IMR-90 (cell line): ENCODE measurements at regions not wholly inside any gene's neighbourhood (a gene's known extent, or its start where the extent isn't known, plus 50 kb on each side); places are given as distances from the start of the nearest gene placed in this dataset.

Experiments used
- ATAC-seq: fragments of 200-7000 bp; cut with Tn5 transposase; 2 replicates; pipeline ENCODE4 v1.9.1; 2020; ENCODE audit warnings: low read depth, mild to moderate bottlenecking, moderate library complexity
- BruUV-seq: library from RNA; stranded (reverse); fragments of 400-500 nt; replicated peaks from 2 replicates; lab custom pipeline; 2021; lab: Mats Ljungman, UMichigan
- CTCF ChIA-PET: fragments of 300-600 bp; formaldehyde crosslinking; extraction: SDS; loops from one replicate; lab custom pipeline; 2021; ENCODE audit warnings: antibody characterized with exemption; lab: Yijun Ruan, JAX
- POLR2A ChIA-PET: fragments of 300-600 bp; sonication (Branson Sonifier 250); formaldehyde crosslinking; loops from one replicate; lab custom pipeline; 2022; ENCODE audit warnings: antibody characterized with exemption; ENCODE audit not compliant: unreplicated experiment; lab: Charles Lee
- DNase-seq: peaks from one replicate; pipeline ENCODE4 v3.0.0; 2013
- H2AFZ ChIP-seq: replicated peaks from 2 replicates; pipeline ENCODE3; 2013; ENCODE audit warnings: low read length, mild to moderate bottlenecking; ENCODE audit not compliant: poor library complexity
- H2AK5ac ChIP-seq: 2 replicates; pipeline ENCODE4 v1.6.1; 2013; ENCODE audit warnings: low read depth, low read length, inconsistent platforms
- H2AK9ac ChIP-seq: replicated peaks from 2 replicates; pipeline ENCODE3; 2013; ENCODE audit warnings: mild to moderate bottlenecking, low read depth, low read length, moderate library complexity; ENCODE audit not compliant: poor library complexity
- H2BK120ac ChIP-seq: 2 replicates; pipeline ENCODE4 v1.6.1; 2013; ENCODE audit warnings: low read depth, low read length, inconsistent platforms
- H2BK15ac ChIP-seq: 3 replicates; pipeline ENCODE4 v1.6.1; 2013; ENCODE audit warnings: low read depth, low read length, inconsistent platforms
- H2BK20ac ChIP-seq: 2 replicates; pipeline ENCODE4 v1.6.1; 2013; ENCODE audit warnings: low read depth, mild to moderate bottlenecking, inconsistent platforms, low read length, moderate library complexity
- H2BK5ac ChIP-seq: 2 replicates; pipeline ENCODE4 v1.6.1; 2013; ENCODE audit warnings: mild to moderate bottlenecking, low read depth, low read length, inconsistent platforms; ENCODE audit not compliant: poor library complexity, severe bottlenecking
- H3K14ac ChIP-seq: replicated peaks from 2 replicates; pipeline ENCODE4 v1.6.1; 2013; ENCODE audit warnings: low read depth, low read length, inconsistent platforms
- H3K18ac ChIP-seq: 2 replicates; pipeline ENCODE4 v1.6.1; 2013; ENCODE audit warnings: low read depth, low read length, control low read depth
- H3K23ac ChIP-seq: 2 replicates; pipeline ENCODE4 v1.6.1; 2013; ENCODE audit warnings: low read depth, low read length, inconsistent platforms
- H3K27ac ChIP-seq: 2 replicates; pipeline ENCODE4 v1.5.1; 2013; ENCODE audit warnings: mild to moderate bottlenecking, control low read depth, low read length; ENCODE audit not compliant: insufficient read depth
- H3K27me3 ChIP-seq: 2 replicates; pipeline ENCODE4 v1.6.1; 2013; ENCODE audit warnings: low read length; ENCODE audit not compliant: control insufficient read depth, insufficient read depth
- H3K36me3 ChIP-seq: 2 replicates; pipeline ENCODE4 v1.6.1; 2013; ENCODE audit warnings: low read length, mixed read lengths; ENCODE audit not compliant: control insufficient read depth, insufficient read depth
- H3K4ac ChIP-seq: 2 replicates; pipeline ENCODE4 v1.6.1; 2013; ENCODE audit warnings: low read depth, low read length, inconsistent platforms
- H3K4me1 ChIP-seq: 2 replicates; pipeline ENCODE4 v1.6.1; 2013; ENCODE audit warnings: low read length, mixed read lengths; ENCODE audit not compliant: control insufficient read depth, insufficient read depth
- H3K4me2 ChIP-seq: 2 replicates; pipeline ENCODE4 v1.6.1; 2013; ENCODE audit warnings: low read depth, mild to moderate bottlenecking, control low read depth, low read length, moderate library complexity
- H3K4me3 ChIP-seq: 2 replicates; pipeline ENCODE4 v1.5.1; 2013; ENCODE audit warnings: low read depth, mild to moderate bottlenecking, control low read depth, low read length, moderate library complexity; ENCODE audit not compliant: insufficient read depth
- H3K56ac ChIP-seq: 2 replicates; pipeline ENCODE4 v1.6.1; 2013; ENCODE audit warnings: low read length, inconsistent platforms; ENCODE audit not compliant: insufficient read depth; ENCODE audit errors: extremely low read depth
- H3K79me1 ChIP-seq, 2 experiments: 2 replicates each; pipeline ENCODE4 v1.6.1; 2013; ENCODE audit warnings: low read length in 2 of 2, inconsistent platforms in 1 of 2, low read depth in 1 of 2
- H3K9ac ChIP-seq: 2 replicates; pipeline ENCODE4 v1.6.1; 2013; ENCODE audit warnings: low read depth, low read length, control low read depth
- H3K9me1 ChIP-seq: 2 replicates; pipeline ENCODE4 v1.6.1; 2013; ENCODE audit warnings: low read length, inconsistent platforms; ENCODE audit not compliant: insufficient read depth
- H3K9me3 ChIP-seq: 2 replicates; pipeline ENCODE4 v1.6.1; 2013; ENCODE audit warnings: low read length; ENCODE audit not compliant: control insufficient read depth, insufficient read depth
- H4K20me1 ChIP-seq: 2 replicates; pipeline ENCODE4 v1.6.1; 2013; ENCODE audit warnings: low read length, inconsistent platforms; ENCODE audit not compliant: insufficient read depth
- H4K5ac ChIP-seq: 2 replicates; pipeline ENCODE4 v1.6.1; 2013; ENCODE audit warnings: mild to moderate bottlenecking, low read depth, low read length, control low read depth
- H4K8ac ChIP-seq, 2 experiments: 2 replicates each; pipeline ENCODE4 v1.6.1; 2013; ENCODE audit warnings: low read depth in 2 of 2, low read length in 2 of 2, control low read depth in 1 of 2, inconsistent platforms in 1 of 2
- H4K91ac ChIP-seq: 2 replicates; pipeline ENCODE4 v1.6.1; 2013; ENCODE audit warnings: low read depth, low read length, inconsistent platforms; ENCODE audit not compliant: insufficient read depth
- CEBPB ChIP-seq: IDR thresholded peaks from 2 replicates; pipeline ENCODE4 v1.6.1; 2012; ENCODE audit warnings: low read depth, low read length, improper control_type of control experiment
- CHD1 ChIP-seq: IDR thresholded peaks from 2 replicates; pipeline ENCODE4 v1.6.1; 2012; ENCODE audit warnings: low read depth, low read length, improper control_type of control experiment
- CTCF ChIP-seq: conservative IDR thresholded peaks from 2 replicates; pipeline ENCODE4 v1.5.1; 2012; ENCODE audit warnings: mild to moderate bottlenecking, low read depth, low read length, improper control_type of control experiment
- ELK1 ChIP-seq: fragments of 150-350 bp; IDR thresholded peaks from 2 replicates; pipeline ENCODE4 v1.6.1; 2016; ENCODE audit warnings: low read depth, mild to moderate bottlenecking, low read length, moderate library complexity, borderline replicate concordance
- MAZ ChIP-seq: IDR thresholded peaks from 2 replicates; pipeline ENCODE4 v1.6.1; 2012; ENCODE audit warnings: low read depth, mild to moderate bottlenecking, low read length, improper control_type of control experiment, moderate library complexity, borderline replicate concordance
- POLR2A ChIP-seq: IDR thresholded peaks from 2 replicates; pipeline ENCODE4 v1.6.1; 2012; ENCODE audit warnings: mild to moderate bottlenecking, low read depth, low read length
- RCOR1 ChIP-seq: IDR thresholded peaks from 2 replicates; pipeline ENCODE4 v1.6.1; 2012; ENCODE audit warnings: mild to moderate bottlenecking, low read length, improper control_type of control experiment; ENCODE audit not compliant: insufficient replicate concordance
- RFX5 ChIP-seq: IDR thresholded peaks from 2 replicates; pipeline ENCODE4 v1.8.0; 2012; ENCODE audit warnings: low read depth, mild to moderate bottlenecking, low read length, moderate library complexity
- SMC3 ChIP-seq: fragments of 150-350 bp; IDR thresholded peaks from 2 replicates; pipeline ENCODE4 v1.6.1; 2016; ENCODE audit warnings: low read depth, mild to moderate bottlenecking, antibody characterized with exemption, low read length, moderate library complexity
- WGBS, 2 experiments: methylation state at CpG; one replicate each; pipeline versions ENCODE4 v1.1.5 to v1.1.7; 2013; ENCODE audit warnings: missing lambda C conversion rate in 2 of 2; ENCODE audit not compliant: insufficient read length in 1 of 2; ENCODE audit errors: extremely low coverage in 2 of 2; 5-methylcytosine and 5-hydroxymethylcytosine counted together
- dilution Hi-C: fragments of 300-500 bp; cut with HindIII; formaldehyde crosslinking; loops from one replicate; pipeline ENCODE4 v1.14.3; 2018; ENCODE audit warnings: low sequenced_read_pairs; ENCODE audit not compliant: unreplicated experiment
- in situ Hi-C: fragments of 300-500 bp; cut with MboI; formaldehyde crosslinking; loops from 3 replicates; pipeline ENCODE4 v1.14.3; 2019; ENCODE audit warnings: low sequenced_read_pairs, inconsistent platforms, mixed read lengths
- intact Hi-C: fragments of 100-400 bp; cut with micrococcal nuclease; formaldehyde crosslinking; loops from 2 replicates; pipeline ENCODE4 v1.10.0; 2022
- TF ChIP-seq, protein P1 (sequence below): fragments of 150-350 bp; IDR thresholded peaks from 2 replicates; pipeline ENCODE4 v1.6.1; 2017; ENCODE audit warnings: mild to moderate bottlenecking, antibody characterized with exemption, low read length, low read depth

DNA sequence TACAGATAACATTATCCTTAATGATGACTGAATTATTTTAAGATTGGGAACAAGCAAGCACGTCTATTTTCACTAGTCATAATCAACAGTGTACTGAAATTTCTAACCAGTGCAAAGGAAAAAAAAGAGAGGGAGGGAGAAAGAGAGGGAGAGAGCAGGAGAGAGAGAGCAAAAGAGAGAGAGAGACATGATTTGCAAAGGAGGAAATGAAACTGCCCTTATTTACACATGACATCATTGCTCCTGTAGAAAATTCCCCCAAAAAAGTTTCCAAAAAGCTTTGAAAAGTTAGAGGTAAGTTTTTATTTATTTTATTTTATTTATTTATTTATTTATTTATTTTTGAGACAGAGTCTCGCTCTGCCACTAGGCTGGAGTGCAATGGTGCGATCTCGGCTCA is 355.3 kb upstream of the CELF4 start:
- WGBS, 2 experiments = no CpG with 5 or more reads among the region's 4 CpGs
- no peak overlapping the region for H4K8ac ChIP-seq
- H3K4me2 ChIP-seq = no peak overlapping the region
- no TSS peak for BruUV-seq
- no peak for DNase-seq
- no peak overlapping the region for H3K14ac ChIP-seq
- no peak overlapping the region for H2AK9ac ChIP-seq
- no peaks in the 10 kb centered on the region for H3K4me1 ChIP-seq
- no peak overlapping the region for H2AK5ac ChIP-seq
- H3K79me1 ChIP-seq = no peaks in the 10 kb centered on the region
- no peaks in the 10 kb centered on the region for H3K27me3 ChIP-seq
- H3K4ac ChIP-seq = no peak overlapping the region
- intact Hi-C loops (no loop called here), dilution Hi-C loops (no loop called here), in situ Hi-C loops (no loop called here)
- no peak overlapping the region for H3K23ac ChIP-seq
- POLR2A ChIA-PET = no interaction called here
- no peak overlapping the region for H2BK15ac ChIP-seq
- H3K9me3 ChIP-seq = 0 out of 2 replicates have a peak, but pooled peaks cover 2% of the 10 kb centered on the region
- H2AFZ ChIP-seq = no peak overlapping the region
- no peak overlapping the region for H3K18ac ChIP-seq
- no peak overlapping the region for H2BK20ac ChIP-seq
- H4K20me1 ChIP-seq = no peaks in the 10 kb centered on the region
- H2BK5ac ChIP-seq = no peak overlapping the region
- no peak overlapping the region for H4K91ac ChIP-seq
- no peaks in the 10 kb centered on the region for H3K36me3 ChIP-seq
- no peak overlapping the region for H3K4me3 ChIP-seq
- no peak overlapping the region for H2BK120ac ChIP-seq
- H3K27ac ChIP-seq = no peak overlapping the region
- no peaks in the 10 kb centered on the region for H3K9me1 ChIP-seq
- H3K56ac ChIP-seq = no peak overlapping the region
- ATAC-seq = no peak
- TF ChIP-seq MAZ (no peak), SMC3 (no peak), POLR2A (no peak), RCOR1 (no peak), CEBPB (no peak), CHD1 (no peak), RFX5 (no peak), CTCF (no peak), ELK1 (no peak)
- TF ChIP-seq, protein P1, sequence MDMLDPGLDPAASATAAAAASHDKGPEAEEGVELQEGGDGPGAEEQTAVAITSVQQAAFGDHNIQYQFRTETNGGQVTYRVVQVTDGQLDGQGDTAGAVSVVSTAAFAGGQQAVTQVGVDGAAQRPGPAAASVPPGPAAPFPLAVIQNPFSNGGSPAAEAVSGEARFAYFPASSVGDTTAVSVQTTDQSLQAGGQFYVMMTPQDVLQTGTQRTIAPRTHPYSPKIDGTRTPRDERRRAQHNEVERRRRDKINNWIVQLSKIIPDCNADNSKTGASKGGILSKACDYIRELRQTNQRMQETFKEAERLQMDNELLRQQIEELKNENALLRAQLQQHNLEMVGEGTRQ = no peak
- H3K9ac ChIP-seq = no peak overlapping the region
- CTCF ChIA-PET = no interaction called here
- no peak overlapping the region for H4K5ac ChIP-seq
